GM23248 (cell line): ENCODE measurements at regions not wholly inside any gene's neighbourhood (a gene's known extent, or its start where the extent isn't known, plus 50 kb on each side); places are given as distances from the start of the nearest gene placed in this dataset.

Experiments
- EZH2 ChIP-seq: fragments of 200-600 bp; sonication (generic); IDR thresholded peaks from 2 replicates; pipeline ENCODE4 v1.6.1; 2018; ENCODE audit warnings: antibody characterized with exemption, mild to moderate bottlenecking; ENCODE audit not compliant: insufficient read depth, poor library complexity, severe bottlenecking
- EZH2phosphoT487 ChIP-seq: fragments of 200-600 bp; sonication (generic); IDR thresholded peaks from 2 replicates; pipeline ENCODE4 v1.6.1; 2018; ENCODE audit warnings: antibody characterized with exemption, moderate library complexity, mild to moderate bottlenecking, low read depth; ENCODE audit not compliant: insufficient read depth

DNA sequence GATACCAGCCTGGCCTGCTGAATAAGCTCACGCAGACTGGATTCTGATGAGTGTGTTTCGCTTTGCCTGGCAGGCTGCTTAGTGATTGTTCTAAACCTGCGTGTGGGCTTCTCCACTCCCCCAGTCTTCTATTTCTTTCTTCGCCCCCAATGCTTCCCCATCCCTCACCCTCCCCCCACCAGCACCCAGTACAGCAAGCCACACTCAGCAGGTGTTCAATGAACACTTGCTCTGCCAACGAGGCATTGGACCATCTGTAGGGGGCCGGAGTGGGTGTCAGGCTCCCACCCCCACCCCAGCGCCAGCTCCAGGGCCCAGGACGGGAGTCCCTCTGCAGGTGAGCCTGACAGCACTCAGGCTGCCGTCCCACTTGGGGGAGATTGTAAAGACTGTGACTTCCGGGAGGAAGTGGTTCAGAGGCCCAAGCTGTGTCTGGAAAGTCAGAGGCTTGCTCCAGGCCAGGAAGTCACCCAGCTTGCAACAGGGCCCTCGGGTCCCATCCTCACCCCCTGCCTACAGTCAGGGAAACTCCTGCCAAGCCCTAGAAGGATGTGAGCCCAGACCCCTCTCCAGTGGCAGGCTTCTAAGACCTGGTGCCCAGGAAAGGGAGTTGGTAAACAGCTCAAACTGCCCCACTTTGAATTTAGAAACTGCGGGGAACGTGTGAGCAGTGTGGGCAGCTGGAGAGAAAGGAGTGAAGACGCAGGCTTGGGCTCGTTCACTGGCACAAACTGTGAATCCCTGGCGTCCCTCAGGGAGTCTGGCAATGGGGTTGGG lies 66.3 kb upstream of the PRDM11 start:
- TF ChIP-seq EZH2 (no peak), EZH2phosphoT487 (no peak)
